ENCODE measurements at regions not wholly inside any gene's neighbourhood (a gene's known extent, or its start where the extent isn't known, plus 50 kb on each side); places are given as distances from the start of the nearest gene placed in this dataset.

DNA sequence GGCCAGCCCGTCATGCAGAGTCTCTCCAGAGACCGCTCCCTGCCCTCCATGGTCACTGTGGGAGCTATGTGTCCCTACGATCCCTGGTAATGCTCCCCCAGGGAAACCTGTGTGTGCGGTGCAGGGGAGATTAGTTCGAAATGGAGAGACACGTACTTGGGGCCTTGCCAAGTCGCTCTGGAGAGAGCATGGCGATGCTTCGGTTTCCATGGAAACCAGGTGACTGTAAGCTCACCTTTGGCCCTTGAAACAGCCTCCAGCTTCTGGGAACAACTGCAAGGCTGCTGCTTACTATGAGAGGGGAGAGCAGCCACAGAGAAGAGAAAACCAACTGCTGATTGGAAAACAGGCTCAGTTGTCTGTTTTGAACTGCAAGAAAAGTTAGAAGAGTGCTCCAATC lies 879.7 kb upstream of the EEF2KMT start:
- TF ChIP-seq POLR2AphosphoS5 (IDR thresholded peaks at IDR 0.05; ENCODE audit: borderline replicate concordance, low read depth, low read length) (no peak), EZH2 (IDR thresholded peaks at IDR 0.05) (no peak), FOXP2 (optimal IDR thresholded peaks at IDR 0.05; ENCODE audit: control extremely low read depth, extremely low read length, insufficient read depth) (no peak)

All from SK-N-MC (cell line).